ENCODE measurements at regions not wholly inside any gene's neighbourhood (a gene's known extent, or its start where the extent isn't known, plus 50 kb on each side); places are given as distances from the start of the nearest gene placed in this dataset.
A peak's percentile ranks its signal among the peaks of the same experiment; 100 is the strongest.

- ATAC-seq (ENCODE audit: low FRiP score) (no peak), DNase-seq (ENCODE audit: low spot score) (no peak)
- no peak for TF ChIP-seq CTCF (IDR thresholded peaks at IDR 0.05)
Measured at GRCh38 chr15:93493172-93493571, 404.2 kb upstream of the RGMA start.

- no peak for ATAC-seq (ENCODE audit: low FRiP score)
- no peak for DNase-seq (ENCODE audit: low spot score)
Measured at GRCh38 chr15:93491291-93491690, 402.3 kb upstream of the RGMA start.

GRCh38 chr15:93488296-93488713, 399.3 kb upstream of the RGMA start:
- TF ChIP-seq CTCF (IDR thresholded peaks at IDR 0.05), result no peak
- DNase-seq (ENCODE audit: low spot score) (no peak), ATAC-seq (ENCODE audit: low FRiP score) (no peak)

More at GRCh38 chr15:93491291-93491690, 402.3 kb upstream of the RGMA start:
- TF ChIP-seq CTCF (IDR thresholded peaks at IDR 0.05), result no peak

- no peak for ATAC-seq (ENCODE audit: low FRiP score)
- DNase-seq (ENCODE audit: low spot score), result no peak
- TF ChIP-seq CTCF (IDR thresholded peaks at IDR 0.05), result no peak
Measured at GRCh38 chr15:93486407-93487117, 397.6 kb upstream of the RGMA start.

GRCh38 chr15:93485438-93486327, 396.7 kb upstream of the RGMA start:
- ATAC-seq (ENCODE audit: low FRiP score), result peak; percentile 64
- no peak for TF ChIP-seq CTCF (IDR thresholded peaks at IDR 0.05)
- no peak for DNase-seq (ENCODE audit: low spot score)

GRCh38 chr15:93483923-93484322, 394.9 kb upstream of the RGMA start:
- DNase-seq (ENCODE audit: low spot score) (no peak), ATAC-seq (ENCODE audit: low FRiP score) (no peak)
- no peak for TF ChIP-seq CTCF (IDR thresholded peaks at IDR 0.05)
